Right lung (tissue), 2 donors: ENCODE measurements at regions not wholly inside any gene's neighbourhood (a gene's known extent, or its start where the extent isn't known, plus 50 kb on each side); places are given as distances from the start of the nearest gene placed in this dataset.
"Not testable (repeated sequence)": the region's sequence is repeated elsewhere in the genome, so short reads cannot be mapped to it uniquely, and the experiment has no call there.

Experiments used
- DNase-seq, 2 donors: peaks; one replicate each; pipeline ENCODE4 v3.0.0-alpha.2; 2013

- no peak for DNase-seq
These were observed 184.4 kb upstream of the TOX3 start for GRCh38 chr16:52731219-52731875.

GRCh38 chr16:52729731-52730130, 182.8 kb upstream of the TOX3 start:
- DNase-seq, result no peak

DNA sequence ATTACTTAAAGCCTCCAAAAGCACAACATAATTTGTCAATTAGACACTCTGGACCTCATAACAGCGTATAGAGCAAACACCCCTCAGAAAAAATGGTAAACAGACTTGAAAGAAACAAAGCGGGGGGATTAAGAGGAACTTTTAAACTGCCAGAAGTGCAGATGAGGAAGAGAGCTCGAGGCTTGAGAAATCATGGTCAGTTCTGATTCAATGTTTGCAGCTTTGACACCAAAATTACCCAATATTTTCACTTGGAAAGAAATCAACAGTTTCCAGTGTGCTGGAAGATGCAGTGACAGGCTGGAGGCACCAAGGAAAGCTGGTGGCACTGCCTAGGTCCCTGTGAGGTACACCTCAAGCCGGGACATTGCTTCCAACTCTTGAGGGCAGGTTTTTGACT, 180.9 kb upstream of the TOX3 start:
- DNase-seq, result peak in 1 of 2 donors; percentile 8

DNA sequence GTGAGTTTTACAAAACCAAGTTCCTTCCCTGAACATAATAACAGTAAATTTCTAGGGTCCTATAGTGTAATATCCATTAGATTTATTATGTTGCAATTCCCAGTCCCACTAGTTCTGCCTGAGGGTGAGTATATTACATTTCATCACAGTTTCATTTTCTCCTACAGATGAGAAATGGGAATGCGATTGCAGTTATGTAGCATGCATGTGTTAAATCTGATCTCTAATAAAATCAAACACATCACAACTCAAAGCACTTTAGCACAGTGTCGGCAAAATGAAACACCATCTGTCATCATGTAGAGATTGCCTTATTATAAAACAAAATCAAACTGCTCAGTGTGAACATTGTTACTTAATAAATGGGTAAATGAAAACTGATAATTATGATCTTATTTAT, 180.5 kb upstream of the TOX3 start:
- DNase-seq, result no peak

DNA sequence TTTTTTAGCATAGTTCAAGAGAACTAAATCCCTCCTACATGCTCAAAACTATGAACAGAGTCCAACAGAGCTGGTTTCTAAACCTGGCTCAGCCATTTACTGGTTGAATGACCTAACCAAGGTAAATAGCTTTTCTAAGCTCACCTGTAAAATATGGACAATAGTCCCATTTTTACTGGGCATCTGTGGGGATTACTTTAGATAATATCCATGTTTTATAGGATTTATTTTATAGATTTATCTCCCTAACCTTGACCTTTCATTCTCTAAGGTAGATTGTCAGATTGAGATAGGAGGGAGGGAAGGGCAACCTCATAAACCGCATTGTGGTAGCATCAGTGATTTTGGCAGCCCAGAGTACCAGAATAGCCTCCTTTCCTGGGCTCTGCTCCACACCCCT, 178.5 kb upstream of the TOX3 start:
- DNase-seq, result no peak

- DNase-seq, result no peak
These were observed 178.1 kb upstream of the TOX3 start for GRCh38 chr16:52725043-52725442.

- no peak for DNase-seq
These were observed 174.4 kb upstream of the TOX3 start for GRCh38 chr16:52721331-52721730.

DNA sequence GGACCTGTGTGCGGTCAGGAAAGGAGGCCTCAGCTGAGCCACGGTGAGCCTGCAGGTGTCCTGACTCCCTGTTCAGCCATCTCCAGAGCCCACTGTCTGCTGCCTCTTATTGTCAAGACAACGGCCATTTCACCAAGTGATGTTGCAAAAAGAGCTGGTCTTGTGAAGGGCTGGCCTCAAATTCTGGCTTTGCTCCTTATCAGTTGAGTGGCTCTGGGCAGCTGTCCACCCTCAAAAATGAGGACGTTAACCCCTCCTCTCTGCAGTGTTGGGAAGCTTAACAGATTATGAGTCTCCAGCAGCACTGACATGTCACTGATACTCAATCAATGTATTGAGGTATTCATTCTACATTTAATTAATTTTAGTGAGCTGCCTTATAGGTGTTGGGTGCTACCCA, 171.1 kb upstream of the TOX3 start:
- DNase-seq, result peak; percentile 43 to 46

- DNase-seq, result no peak
These were observed 166.8 kb upstream of the TOX3 start for GRCh38 chr16:52713740-52714139.

DNA sequence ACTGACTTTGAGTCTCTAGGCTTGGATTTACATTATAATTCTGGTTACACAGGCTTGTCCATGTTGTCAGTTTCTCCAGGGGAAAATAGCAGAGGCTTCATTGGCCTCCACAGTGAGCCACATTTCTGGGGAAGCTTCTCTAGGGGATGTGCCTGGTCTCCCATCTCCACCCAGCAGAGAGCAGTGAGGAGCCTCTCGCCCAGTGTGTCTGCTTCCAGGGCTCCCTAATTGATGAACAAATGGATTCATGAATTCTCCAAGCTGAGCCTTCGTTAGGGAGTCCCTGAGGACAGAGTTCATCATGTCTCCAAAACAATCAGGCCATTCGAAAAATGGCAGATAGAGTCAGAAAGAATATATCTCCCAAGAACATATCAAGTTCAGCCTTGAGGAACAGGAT, 162.4 kb upstream of the TOX3 start:
- DNase-seq, result no peak

DNA sequence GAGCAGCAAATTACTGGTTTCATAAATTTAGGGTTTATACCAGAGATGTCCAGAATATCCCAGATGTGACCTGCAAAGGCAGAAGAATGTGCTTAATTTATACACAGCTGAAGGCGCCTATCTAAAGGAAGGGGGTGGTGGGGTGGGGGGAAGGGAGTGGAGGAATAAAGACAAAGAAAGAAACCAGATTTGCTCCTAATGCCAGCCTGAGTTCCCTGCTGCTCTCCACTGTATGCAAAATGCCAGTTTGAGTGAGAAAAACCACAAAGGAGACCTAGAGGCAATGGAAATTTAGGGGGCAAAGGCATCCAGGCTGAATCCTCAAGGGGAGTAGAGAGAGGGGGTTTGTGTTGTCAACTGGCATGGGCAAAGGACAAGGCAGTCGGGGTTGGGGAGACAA, 161.5 kb upstream of the TOX3 start:
- no peak for DNase-seq

DNA sequence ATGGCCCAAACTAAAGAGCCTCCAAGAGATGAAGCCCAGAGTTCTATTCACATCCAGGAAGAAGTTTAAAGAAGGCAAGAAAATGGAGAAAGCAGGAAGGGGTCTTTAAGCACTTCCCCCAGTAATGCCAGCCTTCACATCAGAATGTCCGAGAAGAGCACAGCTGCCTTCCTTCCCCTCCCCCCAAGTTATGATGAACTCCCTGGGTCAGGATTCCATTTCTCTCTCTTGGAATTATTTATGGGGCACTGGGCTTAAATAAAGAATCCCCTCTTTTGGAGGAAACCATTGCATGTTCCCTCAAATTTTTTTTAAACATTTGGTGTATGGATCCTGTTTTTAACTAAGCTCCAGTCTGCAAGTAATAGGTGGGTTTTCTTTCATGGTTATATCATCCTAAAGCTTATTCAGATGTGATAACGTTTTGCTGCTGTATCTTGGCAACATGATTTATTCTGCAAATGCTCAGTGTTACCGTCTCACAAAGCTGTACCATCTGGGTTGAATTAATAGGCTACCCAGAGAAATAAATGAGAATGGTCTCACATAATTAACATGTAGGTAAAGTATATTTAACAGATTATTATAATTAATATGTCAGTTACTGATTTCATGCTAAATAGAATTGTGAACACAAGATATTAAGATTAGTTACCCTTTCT, 160.9 kb upstream of the TOX3 start:
- no peak for DNase-seq

- no peak for DNase-seq
These were observed 158.2 kb upstream of the TOX3 start for GRCh38 chr16:52705122-52705521.

DNA sequence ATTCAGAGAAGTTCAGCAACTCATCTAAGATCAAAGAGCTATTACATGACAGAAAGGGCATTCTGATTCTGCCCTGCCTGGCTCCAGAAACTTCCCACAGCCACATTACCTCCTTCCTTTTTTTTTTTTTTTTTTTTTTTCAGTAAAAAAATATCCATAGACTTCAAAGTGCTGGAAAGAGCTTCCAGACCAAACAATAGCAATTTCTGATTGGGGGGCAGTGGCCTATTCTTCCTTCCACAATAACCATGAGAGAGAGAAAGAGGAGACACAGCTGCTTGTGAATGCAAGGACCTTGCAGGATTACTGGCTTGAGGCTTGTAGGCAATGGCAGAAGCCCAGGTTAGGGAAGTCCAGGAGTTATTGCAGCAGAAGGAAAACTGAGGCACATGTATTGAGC, 151.0 kb upstream of the TOX3 start:
- DNase-seq, result no peak

DNA sequence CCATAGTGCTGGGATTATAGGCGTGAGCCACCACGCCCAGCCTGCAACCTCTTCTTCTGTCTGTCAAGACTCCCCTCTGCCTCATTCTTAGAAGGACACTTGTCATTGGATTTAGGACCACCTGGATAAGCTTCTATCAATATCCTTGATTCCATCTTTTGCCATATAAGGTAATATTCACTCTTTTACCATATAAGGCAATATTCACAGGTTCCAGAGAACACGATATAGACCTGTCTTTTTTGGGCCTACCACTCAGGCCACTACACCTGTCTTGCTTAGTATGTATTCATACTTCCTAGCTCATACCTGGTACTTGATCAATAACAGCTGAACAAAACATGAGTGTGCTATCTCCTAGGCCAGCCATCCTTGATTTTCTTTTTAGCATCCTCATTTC, 149.2 kb upstream of the TOX3 start:
- no peak for DNase-seq

DNA sequence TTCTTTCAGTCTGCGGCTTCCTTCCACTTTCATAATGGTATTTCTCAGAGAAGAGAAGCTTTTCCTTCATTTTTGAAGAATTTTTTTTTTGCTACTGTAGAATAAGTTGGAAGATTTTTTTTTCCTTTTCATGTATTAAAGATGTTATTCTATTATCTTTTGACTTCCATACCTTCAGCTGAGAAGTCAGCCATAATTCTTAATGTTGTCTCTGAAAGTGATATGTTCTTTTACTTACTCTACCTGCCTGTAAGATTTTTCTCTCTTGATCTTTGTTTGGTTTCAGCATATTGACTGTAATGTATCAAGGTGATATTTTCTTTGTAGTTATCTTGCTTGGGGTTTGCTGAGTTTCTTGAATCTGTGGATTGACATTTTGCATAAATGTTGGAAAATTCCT, 143.5 kb upstream of the TOX3 start:
- no peak for DNase-seq

- DNase-seq, result peak; percentile 27 to 32
These were observed 134.1 kb upstream of the TOX3 start for GRCh38 chr16:52680993-52681392.

DNA sequence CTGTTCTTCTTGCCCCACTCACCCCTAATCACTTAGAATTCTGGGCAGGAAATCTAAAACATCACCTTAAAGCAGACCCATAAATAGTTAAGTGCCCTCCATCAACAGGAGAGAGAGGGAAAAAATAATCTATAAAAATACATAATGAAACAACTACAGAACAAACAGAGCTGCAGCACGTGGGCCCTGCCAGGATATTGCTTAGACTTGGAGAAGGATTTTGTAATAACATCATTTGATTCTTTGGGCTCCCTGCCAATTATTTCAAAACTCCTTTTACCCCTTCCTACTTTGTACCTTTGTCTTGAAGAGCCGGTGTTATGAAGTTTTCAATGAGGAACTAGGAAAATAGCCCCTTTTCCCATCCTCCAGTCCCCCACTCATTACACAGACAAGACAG, 130.6 kb upstream of the TOX3 start:
- DNase-seq, result no peak

GRCh38 chr16:52676959-52677358, 130.0 kb upstream of the TOX3 start:
- DNase-seq, result no peak

DNA sequence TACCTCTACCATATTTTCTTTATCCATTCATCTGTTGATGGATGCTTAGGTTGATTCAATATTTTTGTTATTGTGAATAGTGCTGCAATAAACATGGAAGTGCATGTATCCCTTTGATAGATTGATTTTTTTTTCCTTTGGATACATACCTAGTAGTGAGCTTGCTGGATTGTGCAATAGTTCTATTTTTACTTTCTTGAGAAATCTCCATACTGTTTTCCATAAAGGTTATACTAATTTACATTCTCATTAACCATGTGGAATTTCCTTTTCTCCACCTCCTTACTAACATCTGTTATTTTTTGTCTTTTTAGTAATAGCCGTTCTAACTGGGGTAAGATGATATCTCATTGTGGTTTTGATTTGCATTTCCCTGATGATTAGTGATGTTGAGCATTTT, 124.6 kb upstream of the TOX3 start:
- no peak for DNase-seq

DNA sequence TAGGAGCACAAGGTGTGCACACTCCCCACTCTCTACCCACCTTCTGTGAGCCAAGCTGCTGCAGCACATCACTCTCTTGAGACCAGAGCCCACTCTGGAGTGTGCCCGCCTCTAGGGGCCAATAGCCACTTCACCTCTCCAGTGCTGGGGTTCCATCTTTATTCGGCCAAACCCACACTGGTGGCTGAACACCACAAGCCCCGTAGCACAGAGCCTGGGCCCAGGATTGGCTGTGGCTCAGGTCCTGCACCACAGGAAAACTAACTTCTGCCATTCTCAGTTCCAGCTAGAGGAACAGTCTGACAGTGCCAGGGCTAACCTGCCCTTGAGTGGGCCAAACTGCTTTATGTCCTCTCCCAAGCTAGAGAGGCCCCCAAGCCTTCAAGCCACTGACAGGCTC, 111.0 kb upstream of the TOX3 start:
- no peak for DNase-seq

DNA sequence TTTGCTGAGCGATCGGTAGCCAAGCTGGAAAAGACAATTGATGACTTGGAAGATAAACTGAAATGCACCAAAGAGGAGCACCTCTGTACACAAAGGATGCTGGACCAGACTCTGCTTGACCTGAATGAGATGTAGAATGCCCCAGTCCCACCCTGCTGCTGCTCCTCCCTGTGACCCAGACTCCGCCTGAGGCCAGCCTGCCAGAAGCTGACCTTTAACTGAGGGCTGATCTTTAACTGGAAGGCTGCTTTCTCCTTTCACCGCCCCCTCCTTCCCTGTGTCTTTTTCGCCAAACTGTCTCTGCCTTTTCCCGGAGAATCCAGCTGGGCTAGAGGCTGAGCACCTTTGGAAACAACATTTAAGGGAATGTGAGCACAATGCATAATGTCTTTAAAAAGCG, 109.0 kb upstream of the TOX3 start:
- not testable (repeated sequence) for DNase-seq

- DNase-seq, result not testable (repeated sequence)
These were observed 108.2 kb upstream of the TOX3 start for GRCh38 chr16:52655156-52655555.

GRCh38 chr16:52652033-52652432, 105.1 kb upstream of the TOX3 start:
- no peak for DNase-seq
